Neural cell (in vitro differentiated cells): ENCODE measurements at regions not wholly inside any gene's neighbourhood (a gene's known extent, or its start where the extent isn't known, plus 50 kb on each side); places are given as distances from the start of the nearest gene placed in this dataset.

ENCODE experiments used
- CTCF ChIP-seq: fragments of 450-650 bp; IDR thresholded peaks from 2 replicates; pipeline ENCODE4 v1.5.1; 2014; ENCODE audit warnings: antibody characterized with exemption, mild to moderate bottlenecking, moderate library complexity; ENCODE audit not compliant: poor library complexity, severe bottlenecking
- EZH2 ChIP-seq: fragments of 200-600, 300-800 bp; shearing (Covaris generic), sonication (generic); IDR thresholded peaks from 2 replicates; pipeline ENCODE4 v1.6.1; 2014; ENCODE audit warnings: antibody characterized with exemption, low read length, borderline replicate concordance, mild to moderate bottlenecking; ENCODE audit not compliant: insufficient read depth, poor library complexity, severe bottlenecking
- MXI1 ChIP-seq: fragments of 450-650 bp; conservative IDR thresholded peaks from 2 replicates; pipeline ENCODE4 v1.6.1; 2014; ENCODE audit warnings: antibody characterized with exemption, mild to moderate bottlenecking; ENCODE audit not compliant: poor library complexity, severe bottlenecking
- POLR2AphosphoS5 ChIP-seq: IDR thresholded peaks from 2 replicates; pipeline ENCODE4 v1.6.1; 2012
- TAF1 ChIP-seq: IDR thresholded peaks from 2 replicates; pipeline ENCODE4 v1.6.1; 2012; ENCODE audit warnings: low read depth

GRCh38 chr6:40706178-40706577, 119.0 kb upstream of the LRFN2 start:
- TF ChIP-seq MXI1 (no peak), CTCF (no peak), TAF1 (no peak), POLR2AphosphoS5 (no peak), EZH2 (no peak)
